ENCODE measurements at regions not wholly inside any gene's neighbourhood (a gene's known extent, or its start where the extent isn't known, plus 50 kb on each side); places are given as distances from the start of the nearest gene placed in this dataset.

DNA sequence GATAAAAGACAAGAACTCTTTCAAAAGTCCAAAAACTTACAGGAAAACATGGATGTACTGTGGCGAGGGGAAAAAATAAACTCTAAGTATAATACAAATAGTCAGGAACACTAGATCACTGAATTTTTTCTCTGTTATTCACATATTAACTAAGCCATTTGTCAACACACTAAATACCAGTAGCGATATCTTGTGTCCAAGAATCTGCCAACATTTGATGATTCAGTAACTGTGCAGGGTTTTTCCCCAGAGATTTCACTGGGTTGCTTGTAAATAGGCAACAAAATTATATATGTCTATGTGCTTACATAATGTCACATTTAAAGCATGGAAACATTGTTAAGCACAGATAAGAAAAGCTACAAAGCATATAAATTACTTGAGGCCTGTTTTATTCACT, 205.9 kb downstream of the KIF21A start:
- no peaks in the 10 kb centered on the region for H3K23me2 ChIP-seq (ENCODE audit: low read depth, low read length)
- DNase-seq (ENCODE audit: low read depth in 1 of 2, low spot score in 2 of 2): no peak
- H3K27ac ChIP-seq (ENCODE audit: low read depth, low read length): no peak overlapping the region
- TF ChIP-seq RBBP5 (IDR thresholded peaks at IDR 0.05; ENCODE audit: borderline replicate concordance, low read depth, low read length) (no peak), MAFK (IDR thresholded peaks at IDR 0.05; ENCODE audit: low read depth, low read length) (no peak), BACH1 (IDR thresholded peaks at IDR 0.05; ENCODE audit: low read length) (no peak), JUND (IDR thresholded peaks at IDR 0.05; ENCODE audit: low read length) (no peak), SIRT6 (IDR thresholded peaks at IDR 0.05; ENCODE audit: low read length) (no peak), POU5F1 (IDR thresholded peaks at IDR 0.05; ENCODE audit: low read depth, low read length) (no peak), SIX5 (IDR thresholded peaks at IDR 0.05; ENCODE audit: low read depth, low read length) (no peak), KDM5A (IDR thresholded peaks at IDR 0.05; ENCODE audit: low read length) (no peak), SIN3A (conservative IDR thresholded peaks at IDR 0.05 in 1 of 2, IDR thresholded peaks at IDR 0.05 in 1 of 2; ENCODE audit: low read depth in 1 of 2, low read length in 2 of 2) (no peak), ATF3 (IDR thresholded peaks at IDR 0.05; ENCODE audit: insufficient read depth, low read depth, low read length) (no peak), CTBP2 (IDR thresholded peaks at IDR 0.05; ENCODE audit: borderline replicate concordance, insufficient read depth, insufficient read length, low read length) (no peak), HDAC6 (IDR thresholded peaks at IDR 0.05; ENCODE audit: low read depth, low read length) (no peak), GABPA (IDR thresholded peaks at IDR 0.05; ENCODE audit: borderline replicate concordance, insufficient read depth, low read length) (no peak)

More for the DNA sequence above, 205.9 kb downstream of the KIF21A start:
- Histone ChIP-seq H3K9me3 (ENCODE audit: insufficient read depth in 2 of 2, low read depth in 1 of 2, low read length in 1 of 2) (no peaks in the 10 kb centered on the region), H3K79me2 (ENCODE audit: control insufficient read depth in 1 of 2, insufficient read depth in 2 of 2, low read length in 2 of 2) (no peaks in the 10 kb centered on the region), H3K4me2 (ENCODE audit: insufficient read depth in 1 of 2, low read depth in 2 of 2, low read length in 2 of 2) (no peak overlapping the region), H3K18ac (ENCODE audit: extremely low read depth, low read length) (no peak overlapping the region), H4K5ac (ENCODE audit: insufficient read length, low read depth, low read length) (no peak overlapping the region), H4K20me1 (replicated peaks in 1 of 2; ENCODE audit: control insufficient read depth in 1 of 2, insufficient read depth in 2 of 2, low read length in 2 of 2) (no peaks in the 10 kb centered on the region), H2AFZ (ENCODE audit: low read length) (no peak overlapping the region), H3K56ac (replicated peaks; ENCODE audit: insufficient read length, low read depth, low read length) (no peak overlapping the region), H2BK5ac (ENCODE audit: low read depth, low read length) (no peak overlapping the region), H4K91ac (replicated peaks; ENCODE audit: insufficient read length, low read length) (no peak overlapping the region), H3K4me3 (ENCODE audit: extremely low read depth in 1 of 4, insufficient read depth in 2 of 4, low read depth in 3 of 4, low read length in 4 of 4) (no peak overlapping the region), H3K36me3 (ENCODE audit: control insufficient read depth in 2 of 4, insufficient read depth in 4 of 4, low read length in 3 of 4) (no peaks in the 10 kb centered on the region), H2BK20ac (ENCODE audit: low read length) (no peak overlapping the region), H2BK120ac (replicated peaks; ENCODE audit: low read depth, low read length) (no peak overlapping the region), H3K27me3 (replicated peaks in 1 of 4; ENCODE audit: control insufficient read depth in 3 of 4, extremely low read depth in 1 of 4, insufficient read depth in 3 of 4, low read length in 3 of 4) (no peaks in the 10 kb centered on the region), H3K79me1 (ENCODE audit: low read depth, low read length) (no peaks in the 10 kb centered on the region), H4K8ac (ENCODE audit: extremely low read depth, insufficient read depth, low read length) (no peak overlapping the region), H3K4ac (replicated peaks; ENCODE audit: insufficient read length, low read depth, low read length) (no peak overlapping the region), H2BK15ac (ENCODE audit: low read length) (no peak overlapping the region), H2BK12ac (ENCODE audit: low read depth, low read length) (no peak overlapping the region), H3K4me1 (replicated peaks in 1 of 4; ENCODE audit: control insufficient read depth in 3 of 4, insufficient read depth in 4 of 4, low read length in 3 of 4) (no peaks in the 10 kb centered on the region), H2AK5ac (ENCODE audit: low read depth, low read length) (no peak overlapping the region), H3K9ac (replicated peaks in 1 of 4; ENCODE audit: extremely low read depth in 1 of 4, low read depth in 3 of 4, low read length in 3 of 4) (no peak overlapping the region), H3K23ac (ENCODE audit: insufficient read length) (no peak overlapping the region), H3K14ac (ENCODE audit: insufficient read length) (no peak overlapping the region)
- ChIA-PET CTCF (ENCODE audit: partially characterized antibody) (no interaction called here), POLR2A (ENCODE audit: partially characterized antibody) (no interaction called here)
- no peak for FAIRE-seq
- 88% methylated on average over 2 of the region's 2 CpGs; no CpG with 5 or more reads in 1 of the 2 experiments for WGBS, 2 experiments (ENCODE audit: extremely low coverage in 1 of 2, insufficient coverage in 1 of 2, insufficient read length in 1 of 2, insufficient replicate concordance in 2 of 2, low coverage in 1 of 2, low lambda C conversion rate in 2 of 2, missing lambda C conversion rate in 1 of 2)
